Suprapubic skin (tissue), 4 donors: ENCODE measurements at regions not wholly inside any gene's neighbourhood (a gene's known extent, or its start where the extent isn't known, plus 50 kb on each side); places are given as distances from the start of the nearest gene placed in this dataset.

Experiments used
- CTCF ChIP-seq, 2 donors: fragments of 200-600 bp in 1 of 2; fragments of 450-650 bp in 1 of 2; sonication (generic) in 1 of 2; IDR thresholded peaks; one replicate each; pipeline ENCODE4 v1.5.1; 2016 to 2019; ENCODE audit warnings: antibody characterized with exemption in 2 of 2, mild to moderate bottlenecking in 1 of 2, moderate library complexity in 1 of 2
- EP300 ChIP-seq: sonication (generic); formaldehyde crosslinking; IDR thresholded peaks from one replicate; pipeline ENCODE4 v1.6.1; 2017; ENCODE audit warnings: antibody characterized with exemption
- POLR2A ChIP-seq, 2 donors: fragments of 450-650 bp; IDR thresholded peaks; one replicate each; pipeline ENCODE4 v1.6.1; 2017; ENCODE audit warnings: antibody characterized with exemption in 2 of 2, mild to moderate bottlenecking in 2 of 2, moderate library complexity in 2 of 2
- POLR2AphosphoS5 ChIP-seq, 3 donors: sonication (generic); formaldehyde crosslinking; IDR thresholded peaks; one replicate each; pipeline ENCODE4 v1.6.1; 2017; ENCODE audit warnings: antibody characterized with exemption in 3 of 3

- TF ChIP-seq CTCF (IDR thresholded peaks at IDR 0.05) (no peak), POLR2A (IDR thresholded peaks at IDR 0.05) (no peak), POLR2AphosphoS5 (IDR thresholded peaks at IDR 0.05) (no peak), EP300 (no peak)
Measured at GRCh38 chr12:115700896-115701465, 576.5 kb downstream of the MED13L start.
